GM21737 (cell line): ENCODE measurements at regions not wholly inside any gene's neighbourhood (a gene's known extent, or its start where the extent isn't known, plus 50 kb on each side); places are given as distances from the start of the nearest gene placed in this dataset.
"Not testable (repeated sequence)": the region's sequence is repeated elsewhere in the genome, so short reads cannot be mapped to it uniquely, and the experiment has no call there.

Source experiments
- ATAC-seq: cut with Tn5 transposase; IDR thresholded peaks from one replicate; pipeline ENCODE4 v1.9.1; 2021; ENCODE audit warnings: mild to moderate bottlenecking, moderate library complexity; ENCODE audit not compliant: unreplicated experiment

- no peak for ATAC-seq
Measured at GRCh38 chr10:32217216-32217615, 129.7 kb downstream of the EPC1 start.

GRCh38 chr10:32213838-32214237 is 133.1 kb downstream of the EPC1 start:
- ATAC-seq = not testable (repeated sequence)

DNA sequence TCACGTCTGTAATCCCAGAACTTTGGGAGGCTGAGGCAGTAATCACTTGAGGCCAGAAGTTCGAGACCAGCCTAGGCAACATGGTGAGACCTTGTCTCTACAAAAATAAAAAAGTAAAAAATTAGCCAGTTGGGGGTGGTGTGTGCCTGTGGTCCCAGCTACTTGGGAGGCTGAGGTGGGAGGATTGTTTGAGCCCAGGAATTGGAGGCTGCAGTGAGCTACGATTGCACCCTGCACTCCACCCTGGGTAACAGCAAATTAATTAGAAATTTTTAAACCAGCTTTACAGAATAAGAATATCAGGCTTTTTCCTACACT is 136.0 kb downstream of the EPC1 start:
- no peak for ATAC-seq

DNA sequence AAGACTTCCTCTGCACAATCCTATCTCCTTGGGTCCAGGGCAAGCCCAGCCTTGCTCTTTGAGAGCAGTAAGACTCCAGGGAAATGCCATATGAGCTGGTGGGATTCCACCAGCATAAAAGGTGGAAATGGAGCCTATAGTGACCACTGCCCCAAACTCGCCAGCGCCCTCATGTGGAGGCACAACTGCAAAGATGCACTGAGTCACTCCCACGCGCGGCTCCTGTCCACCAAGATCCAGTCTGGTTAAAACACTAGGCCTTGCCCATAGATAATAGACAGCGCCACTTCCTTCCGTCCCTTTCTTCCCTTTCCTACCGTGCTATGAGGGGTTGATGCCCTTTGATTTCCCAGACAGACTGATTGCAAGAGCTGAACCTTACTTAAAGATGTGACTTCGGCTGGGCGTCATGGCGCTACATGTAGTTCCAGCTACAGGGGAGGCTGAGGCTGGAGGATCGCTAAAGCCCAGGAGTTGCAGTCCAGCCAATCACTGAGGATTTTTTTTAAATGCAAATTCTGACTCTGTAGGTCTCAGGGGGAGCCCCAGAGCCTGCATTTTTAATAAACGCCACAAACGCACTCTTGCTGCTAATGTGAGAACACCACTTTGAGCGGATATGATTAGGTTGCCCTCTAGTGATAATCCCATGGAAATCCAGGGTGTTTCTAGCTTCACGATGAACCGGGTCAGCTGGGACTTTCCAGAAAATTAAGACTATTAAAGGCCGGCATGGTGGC is 136.5 kb downstream of the EPC1 start:
- no peak for ATAC-seq

DNA sequence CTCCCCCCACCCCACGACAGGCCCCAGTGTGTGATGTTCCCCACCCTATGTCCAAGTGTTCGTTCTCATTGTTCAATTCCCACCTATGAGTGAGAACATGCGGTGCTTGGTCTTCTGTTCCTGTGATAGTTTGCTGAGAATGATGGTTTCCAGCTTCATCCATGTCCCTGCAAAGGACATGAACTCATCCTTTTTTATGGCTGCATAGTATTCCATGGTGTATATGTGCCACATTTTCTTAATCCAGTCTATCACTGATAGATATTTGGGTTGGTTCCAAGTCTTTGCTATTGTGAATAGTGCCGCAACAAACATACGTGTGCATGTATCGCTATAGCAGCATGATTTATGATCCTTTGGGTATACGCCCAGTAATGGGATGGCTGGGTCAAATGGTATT is 139.0 kb downstream of the EPC1 start:
- not testable (repeated sequence) for ATAC-seq

GRCh38 chr10:32207544-32207943 is 139.4 kb downstream of the EPC1 start:
- ATAC-seq = no peak

DNA sequence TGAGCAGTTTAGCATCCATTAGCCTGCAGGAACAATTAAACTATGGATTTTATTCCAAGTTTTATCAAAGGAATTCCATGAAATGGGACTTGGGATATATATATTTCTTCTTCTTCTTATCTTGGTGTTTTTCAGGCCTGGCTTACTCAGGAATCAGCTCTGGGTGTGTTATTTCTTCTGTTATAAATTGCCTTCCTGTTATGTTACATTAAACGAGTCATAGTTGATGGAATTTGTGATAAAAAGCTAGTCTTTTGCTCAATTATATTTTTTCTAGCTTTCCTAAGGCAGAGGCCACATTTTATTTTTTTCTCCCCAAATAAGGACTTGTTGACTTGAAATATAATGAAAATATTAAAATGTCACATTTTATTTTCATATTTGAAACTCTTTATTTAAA is 141.3 kb downstream of the EPC1 start:
- ATAC-seq = no peak

GRCh38 chr10:32204606-32205005 is 142.4 kb downstream of the EPC1 start:
- ATAC-seq = no peak

DNA sequence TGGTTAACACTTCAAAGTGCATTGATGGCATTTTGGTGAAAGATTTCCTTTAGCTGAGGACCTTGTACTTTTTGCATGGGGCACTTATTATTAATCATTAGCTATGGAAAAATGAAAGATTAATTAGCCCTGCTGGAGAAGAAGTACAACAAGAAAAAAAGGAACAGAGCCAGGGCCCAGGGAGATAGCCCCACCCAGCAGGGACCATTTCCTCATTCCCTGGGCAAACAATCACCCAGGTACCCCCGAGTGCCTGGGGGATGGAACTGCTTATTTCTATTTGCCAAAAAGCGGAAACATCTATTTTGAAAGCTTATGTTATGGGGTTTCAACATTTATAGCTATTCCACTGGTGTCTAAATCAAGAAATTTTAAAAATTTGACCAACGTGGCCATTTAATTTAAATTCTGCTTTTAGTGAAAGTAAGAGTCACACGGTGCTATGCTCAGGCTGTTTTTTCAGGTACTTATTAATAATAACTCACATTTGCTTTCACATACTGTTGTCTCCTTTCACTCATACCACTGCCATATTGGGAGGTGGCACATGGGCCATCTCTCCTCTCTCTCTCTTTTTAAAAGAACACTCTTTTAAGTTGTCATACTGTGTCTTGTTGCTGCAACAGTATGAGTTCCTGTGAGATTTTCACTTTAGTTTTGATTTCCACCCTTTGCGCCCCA is 143.6 kb upstream of the KIF5B start:
- ATAC-seq = no peak

DNA sequence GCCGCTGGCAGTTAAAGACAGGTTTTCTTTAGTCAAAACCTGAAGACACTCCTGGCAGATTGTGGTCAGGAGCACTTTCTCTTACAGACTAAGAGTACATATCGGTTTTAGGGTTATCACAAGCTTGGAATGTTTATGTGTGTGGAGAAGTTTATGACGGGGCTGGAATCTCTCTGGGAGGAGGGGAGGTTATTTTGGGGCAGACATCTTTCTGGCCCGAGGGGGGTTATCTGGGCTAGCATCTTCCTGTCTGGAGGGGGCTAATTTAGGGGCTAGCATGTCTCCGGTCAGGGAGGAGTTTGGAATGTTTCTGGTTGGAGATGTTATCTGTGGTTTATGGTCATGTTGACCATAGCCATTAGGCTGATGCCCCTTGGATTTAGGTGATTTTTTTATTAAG is 141.2 kb upstream of the KIF5B start:
- no peak for ATAC-seq

GRCh38 chr10:32190890-32191491 is 134.8 kb upstream of the KIF5B start:
- no peak for ATAC-seq

GRCh38 chr10:32189400-32190084 is 133.3 kb upstream of the KIF5B start:
- no peak for ATAC-seq

- not testable (repeated sequence) for ATAC-seq
Measured at GRCh38 chr10:32188601-32189000, 132.4 kb upstream of the KIF5B start.

DNA sequence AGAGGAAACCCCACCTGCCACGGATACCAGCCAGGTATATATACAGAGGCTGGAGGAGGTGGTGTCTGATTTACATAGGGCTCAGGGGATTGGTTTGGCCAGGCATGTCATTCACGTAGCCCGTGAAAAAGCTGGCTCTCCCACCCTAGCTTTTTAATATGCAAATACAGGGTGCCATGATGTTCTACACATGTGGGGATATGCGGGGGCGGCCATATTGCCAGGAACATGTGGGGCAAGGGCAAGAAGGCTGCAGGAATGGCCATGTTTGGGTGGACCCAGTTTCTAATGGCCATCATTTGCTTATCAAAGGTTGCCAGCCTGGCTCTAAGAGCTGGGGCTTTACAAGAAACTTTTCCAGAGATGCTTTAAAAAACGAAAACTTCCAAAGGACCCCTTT is 131.5 kb upstream of the KIF5B start:
- ATAC-seq = no peak

DNA sequence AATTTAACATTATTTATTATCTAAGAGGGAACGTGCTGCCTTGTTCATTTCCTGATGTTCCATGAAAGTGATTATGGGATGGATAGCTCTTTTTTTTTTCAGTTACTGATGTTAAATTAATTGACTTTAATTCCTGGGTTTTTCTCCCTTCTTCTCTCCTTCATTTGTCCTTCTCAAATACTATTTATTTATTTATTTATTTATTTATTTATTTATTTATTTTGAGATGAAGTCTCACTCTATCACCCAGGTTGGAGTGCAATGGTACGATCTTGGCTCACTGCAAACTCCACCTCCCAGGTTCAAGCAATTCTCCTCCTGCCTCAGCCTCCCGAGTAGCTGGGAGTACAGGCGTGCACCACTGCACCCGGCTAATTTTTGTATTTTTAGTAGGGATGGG is 127.4 kb upstream of the KIF5B start:
- ATAC-seq = not testable (repeated sequence)

- ATAC-seq = no peak
Measured at GRCh38 chr10:32182476-32182875, 126.3 kb upstream of the KIF5B start.

DNA sequence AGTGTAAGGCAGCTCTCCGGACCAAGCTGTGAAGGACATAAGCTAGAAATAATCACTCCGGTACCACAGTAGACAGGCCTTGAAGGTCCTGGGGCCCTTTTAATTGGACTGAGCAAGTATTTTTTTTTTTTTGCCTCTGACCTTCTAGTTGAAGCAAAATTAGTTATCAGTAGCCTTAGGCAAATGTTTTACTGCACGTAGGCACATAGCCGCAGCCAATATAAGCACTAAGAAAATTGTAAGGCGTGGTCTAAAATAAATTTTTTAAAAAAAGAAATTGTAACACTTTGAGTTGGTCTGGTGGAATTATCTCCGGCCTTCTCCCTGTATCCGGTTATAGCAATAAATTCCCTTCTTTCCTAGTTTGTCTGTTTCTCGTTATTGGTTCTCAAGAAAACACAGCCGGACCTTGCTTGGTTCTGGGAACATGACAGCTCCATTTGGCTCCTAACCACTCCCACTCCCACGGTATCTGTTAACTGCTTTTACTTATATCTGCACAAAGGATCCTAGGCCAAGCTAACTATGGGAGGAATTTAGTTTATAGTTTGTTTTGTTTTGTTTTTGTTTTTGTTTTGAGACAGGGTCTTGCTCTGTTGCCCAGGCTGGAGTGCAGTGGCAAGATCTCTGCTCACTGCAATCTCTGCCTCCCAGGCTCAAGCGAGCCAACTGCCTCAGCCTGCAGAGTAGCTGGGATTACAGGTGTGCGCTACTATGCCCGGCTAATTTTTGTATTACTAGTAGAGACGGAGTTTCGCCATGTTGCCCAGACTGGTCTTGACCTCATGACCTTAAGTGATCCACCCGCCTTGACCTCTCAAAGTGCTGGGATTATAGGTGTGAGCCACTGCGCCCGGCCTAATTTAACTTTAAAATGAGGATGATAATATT is 124.4 kb upstream of the KIF5B start:
- ATAC-seq = no peak

GRCh38 chr10:32179836-32180235 is 123.6 kb upstream of the KIF5B start:
- ATAC-seq = no peak

- not testable (repeated sequence) for ATAC-seq
Measured at GRCh38 chr10:32177594-32177993, 121.4 kb upstream of the KIF5B start.

GRCh38 chr10:32175629-32176028 is 119.4 kb upstream of the KIF5B start:
- no peak for ATAC-seq
